CD4-positive, alpha-beta T cell treated with Interleukin-6 for 4 hours (primary cell): ENCODE measurements at regions not wholly inside any gene's neighbourhood (a gene's known extent, or its start where the extent isn't known, plus 50 kb on each side); places are given as distances from the start of the nearest gene placed in this dataset.

Source experiments
- DNase-seq: peaks from one replicate; pipeline ENCODE4 v3.0.0-alpha.2; 2020; ENCODE audit warnings: mixed read lengths

DNA sequence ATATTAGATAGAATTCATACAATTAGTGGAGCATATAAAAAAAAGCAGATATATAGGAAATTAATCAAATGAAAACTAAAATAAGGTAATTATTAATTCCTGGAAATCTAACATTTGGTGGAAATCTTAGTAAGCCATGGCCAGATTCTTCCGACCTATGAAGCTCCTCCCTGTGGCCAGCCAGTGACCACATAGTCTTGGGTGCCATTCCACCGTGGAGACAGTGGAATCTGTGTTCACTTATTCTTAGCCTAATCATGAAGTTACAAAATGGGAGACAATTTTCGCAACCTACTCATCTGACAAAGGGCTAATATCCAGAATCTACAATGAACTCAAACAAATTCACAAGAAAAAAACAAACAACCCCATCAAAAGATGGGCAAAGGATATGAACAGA is 241.9 kb upstream of the FLRT2 start:
- no peak for DNase-seq

DNA sequence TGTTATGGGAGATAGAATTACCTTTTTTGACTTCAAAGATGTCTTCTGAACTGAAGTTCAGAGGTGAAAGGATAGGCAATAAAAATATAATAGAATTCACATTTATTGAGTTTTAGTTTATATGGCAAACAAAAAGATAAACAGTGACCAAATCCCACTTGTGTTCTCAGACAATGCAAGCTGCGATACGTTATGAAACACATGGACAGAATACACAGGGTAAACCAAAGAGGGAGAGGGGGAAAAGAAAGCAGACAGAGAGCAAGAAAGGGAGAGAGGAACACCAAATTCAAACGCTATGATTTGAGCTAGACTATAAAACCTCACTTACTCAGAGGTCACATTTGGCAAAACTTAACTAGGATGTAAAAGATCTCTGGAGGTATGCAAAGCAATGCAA is 238.2 kb upstream of the FLRT2 start:
- no peak for DNase-seq

DNA sequence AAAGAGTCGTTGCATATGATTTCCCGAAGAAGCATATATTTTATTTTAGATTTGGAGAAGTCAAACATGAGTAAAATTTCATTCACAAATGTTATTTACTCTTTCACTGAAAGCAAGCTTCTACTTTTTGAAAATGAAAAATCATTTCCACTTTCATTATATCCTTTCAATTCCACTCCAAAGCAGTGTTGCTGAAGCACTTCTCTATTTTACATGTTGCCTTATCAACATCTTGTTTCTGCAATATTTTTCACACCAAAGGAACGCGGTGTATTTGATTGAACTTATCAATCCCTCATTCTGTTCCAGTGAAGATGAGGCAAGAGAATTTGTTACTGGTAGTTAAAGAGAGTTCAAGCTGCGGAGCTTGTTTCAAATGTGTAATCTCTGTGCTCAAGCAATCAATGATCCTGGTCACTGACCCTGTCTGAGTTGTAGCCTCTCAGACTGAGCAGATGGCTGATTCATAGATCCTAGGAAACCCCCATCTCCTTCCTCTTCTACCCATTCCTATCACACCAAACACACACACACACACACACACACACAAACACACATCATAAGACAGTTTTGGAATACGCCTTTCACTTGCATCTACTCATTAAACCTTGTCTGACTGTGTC is 236.2 kb upstream of the FLRT2 start:
- DNase-seq: no peak

DNA sequence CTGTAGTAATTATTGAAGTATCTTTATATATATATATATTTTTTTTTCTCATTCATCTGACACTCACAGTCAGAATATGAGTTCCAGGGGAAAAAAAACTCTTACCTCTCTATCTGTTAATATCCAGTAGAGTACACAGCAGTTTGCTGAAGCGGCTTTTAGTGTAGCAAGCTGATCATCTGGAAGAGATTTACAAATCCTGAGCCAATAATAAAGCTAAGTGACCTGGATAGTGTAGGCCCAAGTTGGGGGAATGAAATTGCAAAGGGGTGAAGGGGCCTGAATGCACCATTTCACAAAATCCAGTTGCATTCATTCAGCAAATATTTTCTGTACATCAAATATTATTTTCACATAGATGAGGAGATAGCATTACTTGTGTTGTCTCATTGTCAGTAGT is 234.6 kb upstream of the FLRT2 start:
- no peak for DNase-seq

DNA sequence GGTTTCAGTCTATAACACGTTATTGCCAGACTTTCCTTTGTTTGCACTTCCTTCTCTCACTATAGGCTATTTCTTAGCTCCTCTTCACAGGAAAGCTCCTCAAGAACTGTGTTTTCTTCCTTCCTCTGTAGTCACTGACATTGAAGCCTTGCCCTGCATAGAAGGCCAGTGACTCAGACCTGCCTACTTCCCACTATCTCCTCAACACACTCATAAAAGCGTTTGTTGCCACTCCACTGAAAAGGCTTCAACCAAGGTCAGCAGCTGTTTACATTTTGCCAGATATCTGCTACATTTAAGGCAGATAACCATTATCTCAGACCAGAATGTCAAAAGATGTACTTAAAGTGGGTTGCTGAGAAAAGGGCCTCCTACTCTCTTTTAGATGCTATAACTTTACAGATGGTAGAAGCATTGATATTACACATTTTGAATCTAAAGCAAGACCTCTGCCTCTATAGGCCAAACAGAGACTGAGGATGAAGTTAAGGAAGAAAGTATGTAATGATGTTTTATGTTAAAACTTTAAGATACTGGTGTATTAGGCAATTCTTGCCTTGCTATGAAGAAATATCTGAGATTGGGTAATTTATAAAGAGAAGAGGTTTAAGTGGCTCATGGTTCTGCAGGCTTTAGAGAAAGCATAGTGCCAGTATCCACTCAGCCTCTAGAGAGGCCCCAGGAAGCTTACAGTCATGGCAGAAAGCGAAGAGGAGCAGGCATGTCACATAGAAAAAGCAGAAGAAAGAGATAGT is 233.3 kb upstream of the FLRT2 start:
- DNase-seq: no peak

DNA sequence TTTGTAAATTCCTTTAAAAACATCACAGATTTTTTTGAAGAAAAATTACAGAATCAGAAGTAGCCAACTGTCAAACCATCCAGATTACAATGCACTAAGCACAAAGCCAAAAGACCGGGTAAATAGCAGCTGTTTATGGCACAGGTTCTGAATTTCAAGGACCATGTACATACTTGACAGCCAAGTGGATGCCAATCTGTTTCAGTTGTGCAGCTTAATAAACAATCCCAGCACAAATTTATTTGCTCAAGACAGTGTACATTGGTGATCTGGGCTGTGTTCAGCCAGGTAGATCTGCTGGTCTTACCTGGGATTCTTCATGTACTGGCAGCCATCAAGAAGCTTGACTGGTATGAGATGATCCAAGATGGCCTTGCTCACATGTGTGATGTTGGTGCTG is 229.8 kb upstream of the FLRT2 start:
- DNase-seq: no peak

DNA sequence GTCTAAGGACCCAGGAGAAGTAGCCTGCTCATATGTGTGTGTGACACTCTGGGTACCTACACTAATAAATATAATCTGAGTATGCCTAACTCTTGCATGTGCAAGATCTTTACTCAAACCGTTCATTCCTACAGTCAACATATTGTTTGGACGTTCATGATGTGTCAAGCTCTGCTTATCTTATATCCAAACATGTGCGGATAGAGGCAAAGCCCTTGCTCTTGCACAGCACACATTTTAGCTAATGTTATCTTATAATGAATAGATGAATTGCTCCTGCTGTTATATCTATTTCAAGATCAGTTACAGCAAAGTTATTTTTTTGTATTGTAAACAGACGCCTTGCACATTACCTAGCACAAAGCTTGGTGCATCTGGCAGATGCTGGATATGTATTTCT is 228.4 kb upstream of the FLRT2 start:
- no peak for DNase-seq

DNA sequence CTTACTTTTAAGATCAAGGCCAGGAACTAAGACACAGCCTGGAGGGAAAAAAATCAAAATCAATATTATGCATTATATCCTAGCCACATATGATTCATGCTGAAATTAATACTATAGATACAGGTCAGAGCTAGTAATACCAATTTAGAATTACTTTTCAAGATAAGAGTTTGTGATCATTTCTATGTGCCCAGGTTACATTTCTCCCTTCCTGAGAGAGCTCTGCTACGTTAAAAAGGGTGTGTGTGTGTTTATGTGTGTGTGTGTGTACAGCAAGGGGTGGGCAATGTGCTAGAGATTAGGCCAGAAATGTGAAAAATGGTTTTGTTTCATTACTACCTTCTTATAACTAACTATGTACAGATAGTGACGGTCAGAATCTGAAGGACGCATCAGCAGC is 223.9 kb upstream of the FLRT2 start:
- DNase-seq: no peak

DNA sequence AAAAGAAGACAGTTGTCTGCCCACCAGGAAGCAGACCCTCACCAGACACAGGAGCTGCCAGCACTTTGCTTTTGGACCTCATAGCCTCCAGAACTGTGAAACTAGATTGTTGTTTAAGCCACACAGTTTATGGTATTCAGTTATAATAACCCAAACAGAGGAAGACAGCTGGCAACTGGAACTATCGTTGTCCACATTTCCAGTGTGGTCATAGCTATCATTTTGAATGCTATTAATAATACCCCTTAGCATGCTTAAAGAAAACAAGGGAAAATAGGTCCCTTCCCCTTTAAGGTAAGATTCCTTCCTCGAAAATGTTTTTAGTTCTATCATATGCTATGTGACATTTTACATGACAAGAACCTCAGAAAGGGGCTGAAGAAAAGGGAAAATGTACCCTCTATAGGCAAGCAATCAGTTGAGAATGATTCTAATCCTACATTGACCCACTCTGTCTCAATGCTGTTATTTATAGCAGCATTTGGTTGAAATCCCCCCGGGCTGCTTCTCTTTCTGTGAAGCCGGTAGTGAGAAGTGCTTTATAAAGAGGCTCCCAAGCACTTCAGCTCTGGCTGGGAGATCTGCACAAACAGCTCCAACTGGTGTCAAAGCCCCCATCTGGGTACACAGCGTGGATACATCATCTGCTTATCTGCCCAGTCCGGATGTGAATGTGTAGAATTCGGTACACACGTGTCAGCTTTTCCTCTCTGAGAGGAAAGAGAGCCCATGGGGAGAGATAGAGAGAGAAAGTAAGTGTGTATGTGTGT is 221.2 kb upstream of the FLRT2 start:
- DNase-seq: no peak

DNA sequence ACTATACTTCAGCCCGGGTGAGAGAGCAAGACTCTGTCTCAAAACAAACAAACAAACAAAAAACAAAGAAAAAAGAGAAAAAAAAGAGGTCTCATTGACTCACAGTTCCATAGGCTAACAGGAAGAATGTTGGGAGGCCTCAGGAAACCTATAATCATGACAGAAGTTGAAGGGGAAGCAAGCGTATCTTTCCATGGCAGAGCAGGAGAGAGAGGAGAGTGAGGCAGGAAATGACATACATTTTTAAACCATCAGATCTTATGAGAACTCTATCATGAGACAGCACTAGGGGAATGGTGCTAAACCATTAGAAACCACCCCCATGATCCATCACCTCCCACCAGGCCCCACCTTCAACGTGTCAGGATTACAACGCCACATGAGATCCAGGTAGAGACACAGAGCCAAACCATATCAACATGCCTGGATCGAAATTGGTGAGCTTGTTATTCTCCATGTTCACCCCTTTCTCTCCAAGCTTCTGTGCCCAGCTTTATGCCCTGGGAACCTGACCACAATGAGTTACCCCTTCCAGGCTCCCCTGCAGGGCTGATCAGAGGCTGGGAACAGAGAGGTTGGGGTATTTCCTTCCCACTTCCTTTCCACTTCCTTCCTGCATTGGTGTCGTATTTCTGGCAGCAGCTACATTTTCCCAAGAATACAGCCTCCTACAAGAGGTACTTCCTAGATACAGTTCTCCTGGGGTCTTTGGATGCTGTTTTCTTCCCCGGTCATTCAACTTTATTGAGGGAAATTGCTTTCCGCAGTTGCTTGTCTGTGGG is 219.3 kb upstream of the FLRT2 start:
- DNase-seq: no peak

DNA sequence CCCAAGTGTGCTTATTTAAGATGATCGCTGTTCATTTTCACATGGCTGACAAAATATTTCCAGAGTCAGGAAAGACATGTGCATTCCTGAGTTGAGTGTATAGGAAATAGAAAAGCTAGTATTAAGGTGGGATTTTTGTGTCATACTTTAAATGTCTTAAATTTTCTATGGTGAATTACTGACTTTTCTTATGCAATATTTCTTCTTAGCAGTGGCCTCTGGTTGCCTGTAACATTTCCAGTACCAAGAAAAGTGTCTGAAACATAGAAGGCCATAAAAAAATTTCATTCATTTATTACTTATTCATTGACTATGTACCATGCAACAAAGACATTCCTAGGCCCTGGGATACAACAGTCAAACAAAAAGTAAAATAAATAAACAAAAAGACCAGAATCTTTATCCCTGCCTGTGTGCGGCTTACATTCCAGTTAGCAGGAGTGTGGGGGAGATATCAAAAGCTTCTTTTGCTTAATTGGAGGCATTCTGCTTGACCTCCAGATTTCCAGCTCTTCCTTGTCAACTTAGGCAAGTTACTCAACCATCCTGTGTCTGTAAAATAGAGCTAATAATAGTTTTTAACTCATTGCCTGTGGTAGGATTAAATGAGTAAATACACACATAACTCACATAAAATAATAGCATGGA is 216.3 kb upstream of the FLRT2 start:
- DNase-seq: no peak

DNA sequence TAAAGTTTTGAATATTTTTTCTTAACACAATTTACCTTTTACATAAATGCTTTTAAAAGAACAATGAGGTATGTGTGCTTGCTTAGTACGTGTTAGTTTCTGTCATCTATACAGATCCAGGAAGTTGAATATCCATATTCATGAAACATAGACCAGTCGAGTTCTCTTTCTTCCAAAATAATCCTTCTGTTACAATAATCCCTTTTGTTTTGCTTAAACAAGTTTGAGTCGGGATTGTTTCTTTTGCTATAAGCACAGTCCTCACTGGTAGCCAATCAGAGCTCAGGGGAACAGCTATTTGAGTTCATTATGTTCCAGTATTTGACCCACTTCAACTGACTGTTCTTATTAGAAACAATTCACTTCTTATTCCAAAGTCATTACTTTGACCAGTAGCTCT is 214.7 kb upstream of the FLRT2 start:
- DNase-seq: no peak

DNA sequence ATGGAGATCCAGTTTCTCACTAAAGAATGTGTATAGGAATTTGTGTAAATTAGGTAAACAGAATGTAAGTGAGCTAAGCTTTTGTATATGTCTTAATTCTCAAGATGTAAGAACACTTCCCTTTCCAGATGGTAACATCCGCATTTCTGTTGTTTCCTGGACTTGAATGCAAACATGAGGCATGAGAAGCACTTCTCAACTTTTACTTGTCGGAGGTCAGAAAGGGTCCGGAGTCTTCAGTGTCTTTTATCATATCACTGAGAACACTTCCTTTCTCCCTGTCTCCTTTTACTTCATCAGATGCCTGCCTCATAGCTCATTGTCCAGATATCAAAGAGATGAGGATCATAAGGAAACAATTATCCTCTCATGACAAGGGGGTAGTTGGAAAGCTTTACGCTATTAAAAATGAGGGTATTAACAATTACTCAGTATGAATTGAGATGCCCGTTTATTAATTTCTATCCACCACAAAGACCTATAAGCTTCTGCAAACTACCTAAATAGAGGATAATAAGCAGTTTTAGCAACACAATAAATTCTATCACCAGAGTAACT is 214.1 kb upstream of the FLRT2 start:
- DNase-seq: no peak

DNA sequence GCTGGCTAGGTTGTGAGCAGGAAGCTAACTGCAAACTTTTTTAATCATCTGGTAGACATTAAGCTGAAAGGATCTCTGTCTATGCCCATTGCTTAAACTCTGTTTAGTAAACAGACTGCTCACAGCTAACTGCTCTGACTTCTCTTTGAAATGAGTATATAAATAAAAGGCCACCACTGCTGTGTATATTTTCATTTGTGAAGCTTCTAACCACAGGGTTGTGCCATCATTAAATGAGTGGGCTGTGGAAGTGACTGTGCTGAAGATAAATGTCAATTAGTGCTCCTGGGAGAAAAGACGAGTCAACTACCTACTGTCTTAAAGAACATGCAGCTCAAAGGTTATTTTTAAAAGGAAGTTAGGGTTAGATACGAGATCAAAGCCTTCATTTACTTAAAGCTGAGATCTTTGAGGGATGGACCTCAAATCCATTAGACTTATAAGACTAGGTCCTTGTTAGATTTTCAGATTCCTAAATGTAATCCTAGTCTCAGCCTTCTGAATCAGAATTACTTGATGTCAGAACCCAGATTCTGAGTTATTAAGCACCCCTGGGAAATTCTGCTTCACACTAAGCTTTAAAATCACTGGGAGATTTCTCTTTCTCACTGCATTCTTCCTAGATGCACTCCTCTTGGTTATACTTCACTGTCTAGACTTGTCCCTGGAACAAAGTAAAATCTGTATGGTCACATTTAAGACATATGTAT is 213.1 kb upstream of the FLRT2 start:
- no peak for DNase-seq

DNA sequence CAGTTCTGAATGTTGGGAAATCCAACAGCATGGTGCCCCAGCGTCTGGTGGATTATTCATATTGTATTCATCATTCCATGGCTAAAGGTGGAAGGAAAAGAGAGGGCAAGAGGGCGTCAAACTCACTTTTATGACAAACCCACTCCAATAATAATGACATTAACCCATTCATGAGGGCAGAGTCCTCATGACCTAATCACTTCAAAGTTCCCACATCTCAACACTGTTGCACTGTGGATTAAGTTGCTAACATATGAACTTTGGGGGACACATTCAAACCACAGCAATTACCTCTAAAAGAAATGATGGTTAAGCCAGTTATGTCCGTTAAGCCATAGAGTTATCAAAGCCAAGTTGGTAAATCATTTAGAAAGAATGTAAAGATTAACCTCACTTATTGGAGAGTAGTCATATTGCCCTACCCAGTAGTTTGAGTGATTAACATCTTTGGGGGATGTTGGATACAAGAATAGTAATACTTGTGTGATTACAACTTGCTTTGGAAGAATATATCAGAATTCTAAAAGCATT is 212.4 kb upstream of the FLRT2 start:
- DNase-seq: no peak

DNA sequence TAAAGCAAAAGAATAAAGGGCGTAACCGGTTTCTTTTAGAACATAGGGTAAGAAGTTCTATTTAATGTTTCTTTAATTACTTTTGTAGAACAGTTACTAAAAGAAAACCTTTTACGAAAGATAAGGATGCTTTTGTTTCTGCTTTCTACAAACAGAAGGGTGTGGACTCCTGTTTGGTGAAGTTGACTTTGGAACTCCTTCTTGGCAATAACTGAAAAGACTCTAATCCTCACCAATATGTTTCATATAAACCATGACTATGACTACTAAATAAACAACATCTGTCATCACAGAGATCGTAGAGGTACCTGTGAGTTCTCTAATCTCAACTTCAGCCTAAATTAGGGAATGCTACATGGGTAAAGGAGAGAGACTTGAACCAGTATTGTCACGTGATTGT is 210.8 kb upstream of the FLRT2 start:
- DNase-seq: no peak

DNA sequence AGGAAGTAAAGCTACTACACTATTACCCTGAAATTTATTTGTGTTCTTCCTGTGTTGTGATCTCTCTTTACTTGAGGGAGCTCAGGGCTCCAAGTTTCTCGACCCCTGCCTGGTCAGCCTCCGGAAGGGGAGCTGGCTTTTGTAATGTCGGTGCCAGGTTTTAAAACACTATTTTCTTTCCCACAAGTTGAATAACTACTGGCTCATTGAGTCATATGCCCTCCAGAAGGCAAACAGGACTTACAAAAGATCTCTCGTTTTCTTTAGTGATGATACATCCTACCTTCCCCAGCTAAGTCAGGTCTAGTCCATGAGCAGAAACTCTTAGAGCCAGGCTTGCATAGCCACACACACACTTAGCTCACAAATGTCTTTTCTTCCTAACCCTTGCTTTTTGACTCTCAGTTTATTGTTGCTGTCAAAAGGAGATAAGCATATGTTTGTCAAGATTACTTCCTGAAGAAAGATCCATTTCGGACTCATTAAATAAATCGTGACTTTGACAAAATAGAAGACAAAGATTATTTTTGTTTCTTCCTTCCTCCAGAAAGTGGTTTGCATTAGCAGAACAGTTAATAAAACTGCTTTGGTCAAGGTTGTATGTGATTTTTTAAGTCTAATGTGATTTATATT is 209.8 kb upstream of the FLRT2 start:
- DNase-seq: no peak

DNA sequence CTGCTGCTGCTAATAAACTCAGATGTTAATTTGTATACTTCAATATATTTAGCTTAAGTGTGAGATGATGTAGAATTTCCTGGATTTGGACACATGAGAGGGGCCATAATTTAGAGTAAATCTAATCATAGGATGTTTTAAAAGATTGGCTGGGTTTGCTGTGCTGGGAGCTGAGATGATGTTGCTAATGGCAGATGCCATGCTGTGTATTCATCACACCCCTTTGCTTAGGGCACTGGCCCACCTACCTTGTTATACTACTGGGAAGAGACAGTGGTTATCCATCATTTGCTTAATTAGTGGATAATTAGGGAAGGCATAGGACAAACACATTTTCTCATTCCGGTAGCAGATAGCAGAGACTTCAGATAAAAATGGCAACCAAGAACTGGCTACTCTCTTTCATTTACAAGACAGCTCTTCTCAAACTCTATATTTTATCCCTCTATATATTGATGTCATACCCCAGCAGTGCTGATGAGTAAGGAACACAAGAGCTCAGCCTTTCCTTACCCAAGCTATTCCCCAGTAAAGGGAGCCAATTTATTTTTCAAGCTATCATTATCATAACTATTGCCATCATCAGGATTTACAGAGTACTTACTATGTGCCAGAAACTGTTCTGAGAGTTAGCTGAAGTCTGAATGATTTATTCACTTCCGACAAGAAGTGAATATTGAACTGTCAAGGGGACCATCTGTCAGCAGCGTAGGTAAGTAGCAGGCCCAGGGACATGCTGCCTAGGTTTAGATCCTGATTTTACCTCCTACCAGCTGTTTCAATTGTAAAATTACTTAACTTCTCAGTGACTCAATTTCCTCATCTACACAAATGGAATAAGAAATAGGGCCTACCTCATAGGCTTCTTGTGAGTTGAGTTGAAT is 204.6 kb upstream of the FLRT2 start:
- no peak for DNase-seq

DNA sequence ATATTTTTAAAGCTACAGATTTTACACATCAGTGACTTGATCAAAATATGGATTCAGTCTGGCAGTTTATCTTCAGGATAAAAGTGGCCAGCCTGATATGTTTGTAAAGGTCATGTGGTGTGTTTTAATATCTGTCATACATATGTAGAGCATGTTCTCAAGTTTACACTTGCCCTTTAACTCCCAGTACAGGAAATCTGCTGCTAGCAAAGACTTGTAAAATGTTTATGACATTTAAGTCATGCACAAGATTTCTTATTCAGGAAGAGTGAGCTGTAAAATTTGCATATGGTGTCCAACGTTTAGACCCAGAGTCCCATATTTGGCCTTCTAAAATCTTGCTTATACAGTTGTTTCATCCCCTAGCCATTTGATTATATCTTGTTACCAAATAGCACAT is 197.5 kb upstream of the FLRT2 start:
- DNase-seq: no peak

DNA sequence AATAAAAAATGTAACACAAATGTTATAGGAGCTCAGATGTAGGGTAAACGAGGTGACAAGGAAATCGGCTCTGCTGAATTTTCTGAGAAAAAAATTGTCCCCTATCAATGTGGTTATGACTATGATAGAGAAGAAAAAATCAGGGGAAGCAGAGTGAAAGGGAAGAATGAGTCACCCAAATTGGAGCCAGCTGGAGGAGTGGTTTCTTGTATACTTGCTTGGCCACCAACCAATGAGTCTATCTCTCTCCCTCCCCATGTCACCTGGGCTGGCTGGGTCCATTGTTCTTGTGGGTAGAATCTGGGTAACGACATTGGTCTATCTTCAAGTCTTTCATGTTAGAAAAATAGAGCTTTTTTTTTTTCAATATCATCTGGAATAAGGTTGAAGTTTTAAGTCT is 196.6 kb upstream of the FLRT2 start:
- DNase-seq: no peak
